Hypothalamus (tissue), 51 donors: ENCODE measurements at regions not wholly inside any gene's neighbourhood (a gene's known extent, or its start where the extent isn't known, plus 50 kb on each side); places are given as distances from the start of the nearest gene placed in this dataset.
"Not testable (repeated sequence)": the region's sequence is repeated elsewhere in the genome, so short reads cannot be mapped to it uniquely, and the experiment has no call there.

Source experiments
- DNase-seq, 51 donors: peaks; one replicate each; lab custom pipeline; 2025; lab: John Stamatoyannopoulos, UW

- DNase-seq, result not testable (repeated sequence)
Observed at GRCh38 chr3:94648270-94649180, 585.7 kb downstream of the NSUN3 start.

DNA sequence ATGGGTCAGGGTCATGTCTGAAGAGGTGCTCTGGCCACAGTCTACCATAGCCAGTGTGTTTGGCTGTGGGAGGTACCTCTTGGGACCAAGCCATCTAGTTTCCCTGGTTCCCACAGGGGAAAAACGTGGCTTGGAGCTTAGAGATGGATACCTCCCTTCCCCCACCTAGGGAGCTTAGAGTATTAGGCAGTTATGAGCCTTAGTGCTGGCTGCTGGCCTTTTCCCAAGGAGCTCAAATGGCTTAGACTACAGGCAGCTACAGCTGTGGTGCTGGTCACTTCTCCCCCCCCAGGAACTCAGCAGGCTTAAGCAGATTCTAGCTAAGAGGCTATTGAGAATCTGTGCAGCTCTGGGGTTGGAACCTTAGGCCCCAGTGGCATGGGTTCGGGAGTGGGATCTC is 591.2 kb downstream of the NSUN3 start:
- DNase-seq, result peak in 1 of 51 donors; percentile 3

- DNase-seq, result no peak
Observed at GRCh38 chr3:94665922-94666321, 603.1 kb downstream of the NSUN3 start.

DNA sequence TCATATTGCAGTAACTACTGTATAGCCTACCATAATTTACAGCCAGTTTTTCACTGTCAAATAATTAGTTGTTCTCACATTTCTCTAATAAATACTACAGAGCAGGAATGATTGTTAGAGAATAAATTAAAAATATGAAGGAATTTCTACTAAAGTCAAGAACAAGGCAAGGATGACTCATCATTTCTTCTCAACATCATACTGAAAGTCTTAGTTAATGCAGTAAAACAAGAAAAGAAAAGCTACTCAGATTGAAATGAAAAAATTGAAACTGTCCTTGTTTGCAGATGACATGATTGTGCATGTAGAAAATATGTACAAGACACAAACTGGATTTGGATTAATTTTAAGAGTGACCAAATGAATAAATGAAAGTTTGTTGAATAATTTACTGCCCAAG is 608.2 kb downstream of the NSUN3 start:
- DNase-seq, result no peak

- DNase-seq, result no peak
Observed at GRCh38 chr3:94673876-94674275, 611.0 kb downstream of the NSUN3 start.

- no peak for DNase-seq
Observed at GRCh38 chr3:94686208-94686607, 623.3 kb downstream of the NSUN3 start.

DNA sequence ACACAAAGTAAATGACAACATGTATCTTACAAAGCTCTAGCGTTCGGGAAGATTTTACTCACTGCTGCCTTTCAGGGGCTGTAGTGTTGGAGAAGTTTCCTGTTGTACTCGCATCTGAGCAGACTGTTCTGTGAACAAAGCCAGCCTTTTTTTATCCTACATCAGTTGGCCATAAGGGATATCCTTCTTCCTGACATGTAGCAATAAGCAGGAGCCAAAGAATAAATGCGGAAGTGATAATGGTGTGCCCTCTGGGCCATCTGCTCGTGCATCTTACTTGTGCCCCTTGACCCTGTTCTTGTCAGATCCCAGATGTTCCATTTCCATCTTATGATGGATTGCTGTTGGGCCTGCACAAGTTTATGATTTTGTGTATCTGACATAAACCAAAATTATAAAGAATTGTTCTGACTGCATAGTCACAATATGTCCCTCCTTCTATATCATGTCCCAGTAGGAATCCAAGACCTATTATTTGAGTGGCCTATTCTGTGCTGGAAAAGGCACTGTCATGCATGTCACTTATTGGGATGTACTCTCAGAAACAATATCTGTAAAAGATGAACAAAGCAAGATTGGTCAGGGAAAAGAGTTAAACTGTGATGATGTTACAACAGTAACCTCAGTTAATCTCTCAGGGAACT is 631.3 kb downstream of the NSUN3 start:
- no peak for DNase-seq

- no peak for DNase-seq
Observed at GRCh38 chr3:94694894-94695293, 632.0 kb downstream of the NSUN3 start.

DNA sequence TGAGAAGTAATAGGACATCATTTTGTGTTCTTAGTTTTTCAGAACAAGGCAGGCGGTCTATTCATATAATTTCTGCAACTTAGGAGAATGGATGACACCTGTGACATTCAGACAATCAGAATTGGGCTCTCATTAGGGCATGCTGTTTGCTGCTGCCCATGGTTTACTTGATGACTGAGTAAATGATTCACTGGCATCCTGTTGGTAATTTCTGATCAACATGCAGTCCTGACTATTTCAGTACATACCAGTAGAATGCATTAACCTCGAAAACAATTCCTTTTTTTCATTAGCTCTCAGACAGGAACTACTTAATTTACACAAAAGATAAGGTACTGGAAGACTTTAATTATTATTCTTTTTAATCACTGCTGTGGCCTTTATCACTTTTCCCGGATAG is 641.6 kb downstream of the NSUN3 start:
- DNase-seq, result no peak

GRCh38 chr3:94709249-94709902 is 646.5 kb downstream of the NSUN3 start:
- no peak for DNase-seq

GRCh38 chr3:94714194-94714593 is 651.3 kb downstream of the NSUN3 start:
- no peak for DNase-seq

DNA sequence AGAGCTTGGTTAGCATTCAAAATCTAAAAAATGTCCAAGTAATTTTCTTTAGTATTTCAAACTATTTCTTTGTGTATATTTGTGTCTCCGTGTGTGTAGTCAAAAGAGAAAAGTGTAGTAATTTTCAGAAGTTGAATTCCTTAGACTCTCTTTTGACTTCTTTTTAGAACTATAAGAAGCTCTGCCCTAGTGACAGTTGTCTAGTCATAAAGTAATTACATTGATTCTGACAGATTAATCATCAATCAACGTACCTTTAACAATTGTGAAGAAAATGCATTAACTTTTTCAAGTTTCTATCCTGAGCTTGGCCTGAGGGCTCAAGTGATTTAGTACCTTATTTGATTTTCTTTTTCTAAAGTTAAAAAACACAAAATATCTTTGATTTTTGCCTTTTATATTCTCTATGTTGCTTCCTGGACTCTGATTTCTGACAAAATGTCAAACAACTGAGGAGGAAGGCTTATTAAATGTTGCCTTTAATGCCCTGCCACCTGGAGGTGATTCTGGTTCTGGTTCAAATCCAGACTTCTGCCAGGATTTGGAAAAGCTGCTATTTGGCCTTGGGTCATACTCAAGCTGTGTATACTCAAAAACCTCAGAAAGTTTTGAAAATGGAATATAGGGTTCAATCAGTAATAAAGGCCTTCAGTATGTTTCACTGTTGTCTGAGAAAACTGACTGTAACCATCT is 653.6 kb downstream of the NSUN3 start:
- no peak for DNase-seq

- no peak for DNase-seq
Observed at GRCh38 chr3:94734206-94734605, 671.3 kb downstream of the NSUN3 start.

DNA sequence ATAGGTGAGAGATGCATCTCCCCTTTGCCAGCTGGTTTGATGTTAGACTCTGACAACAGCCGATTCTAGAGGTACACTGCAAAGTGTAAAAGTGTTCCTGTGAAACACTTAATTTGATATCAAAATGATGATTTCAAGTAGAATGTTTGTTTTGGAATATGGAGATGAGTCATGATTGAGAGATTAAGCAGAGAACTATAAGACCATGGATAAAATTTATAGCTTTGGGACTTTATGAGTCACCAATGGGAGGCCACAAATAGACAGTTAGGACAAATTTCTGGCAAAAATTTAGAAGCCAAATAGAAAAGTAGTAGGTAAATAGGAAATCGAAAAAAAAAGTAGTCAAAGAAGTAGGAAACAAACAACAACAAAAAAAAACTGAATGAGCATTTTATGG is 672.5 kb downstream of the NSUN3 start:
- DNase-seq, result no peak

DNA sequence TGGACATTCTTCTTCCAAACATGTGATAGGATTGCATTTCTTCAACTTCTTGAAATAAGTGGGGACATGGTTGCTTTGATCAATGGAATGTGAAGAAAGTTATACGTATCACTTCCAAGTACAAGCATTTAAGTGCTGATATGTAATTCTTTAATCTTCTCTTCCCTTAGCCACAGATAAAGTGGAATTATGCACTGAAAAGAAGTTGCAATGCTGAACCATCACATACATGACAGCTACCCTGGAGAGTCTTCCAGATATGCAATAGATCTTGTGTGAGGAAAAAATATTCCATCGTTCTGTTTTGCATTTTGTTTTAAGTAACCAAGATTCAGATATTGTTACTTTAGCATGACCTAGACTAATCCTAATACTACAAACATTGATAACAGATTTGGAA is 674.3 kb downstream of the NSUN3 start:
- DNase-seq, result no peak

DNA sequence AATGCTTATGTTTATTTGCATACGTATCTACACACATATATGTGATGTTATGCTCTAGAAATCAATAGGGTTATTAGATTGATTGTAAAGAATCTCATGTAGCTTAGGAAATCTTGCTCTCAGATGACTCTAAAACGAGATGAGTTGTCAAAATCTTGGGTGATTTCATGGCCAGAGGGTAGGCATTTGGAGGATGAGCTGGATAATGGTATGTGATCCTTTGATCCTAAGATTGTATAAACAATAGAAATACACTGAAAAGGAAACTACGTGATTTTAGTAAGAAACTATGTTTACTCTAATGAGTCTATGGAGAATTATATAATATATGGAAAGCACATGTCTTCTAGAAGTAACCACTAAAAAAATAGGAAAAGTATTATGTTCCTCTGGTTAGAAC is 676.6 kb downstream of the NSUN3 start:
- DNase-seq, result no peak

DNA sequence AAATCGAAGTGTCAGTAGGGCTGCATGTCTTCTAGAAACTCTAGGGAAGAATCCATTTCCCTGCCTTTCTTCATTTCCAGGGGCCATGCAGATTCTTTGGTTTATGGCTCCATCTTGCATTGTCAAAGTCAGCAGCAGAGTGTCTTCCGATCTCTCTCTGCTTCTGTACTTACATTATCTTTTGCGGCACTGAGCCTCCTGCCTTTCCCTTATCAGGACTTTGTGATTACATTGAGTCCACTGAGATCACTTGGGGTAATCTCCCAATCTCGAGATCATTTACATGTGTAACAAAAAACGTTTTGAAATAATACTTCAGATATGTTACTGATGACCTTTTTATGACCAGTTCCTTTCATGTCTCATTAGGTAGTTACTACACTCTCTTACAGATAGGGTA is 695.9 kb downstream of the NSUN3 start:
- no peak for DNase-seq

DNA sequence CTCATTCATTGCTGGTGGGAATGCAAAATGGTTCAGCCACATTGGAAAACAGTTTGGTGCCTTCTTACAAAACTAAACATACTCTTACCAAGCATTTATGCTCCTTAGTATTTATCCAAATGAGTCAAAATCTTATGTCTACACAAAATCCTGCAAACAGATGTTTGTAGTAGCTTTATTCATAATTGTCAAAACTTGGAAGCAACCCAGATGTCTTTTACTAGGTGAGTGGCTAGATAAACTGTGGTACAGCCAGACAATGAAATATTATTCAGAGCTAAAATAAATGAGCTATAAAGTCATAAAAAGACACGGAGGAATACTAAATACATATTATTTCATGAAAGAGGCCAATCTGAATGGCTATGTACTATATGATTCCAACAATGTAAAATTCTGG is 709.5 kb downstream of the NSUN3 start:
- no peak for DNase-seq

DNA sequence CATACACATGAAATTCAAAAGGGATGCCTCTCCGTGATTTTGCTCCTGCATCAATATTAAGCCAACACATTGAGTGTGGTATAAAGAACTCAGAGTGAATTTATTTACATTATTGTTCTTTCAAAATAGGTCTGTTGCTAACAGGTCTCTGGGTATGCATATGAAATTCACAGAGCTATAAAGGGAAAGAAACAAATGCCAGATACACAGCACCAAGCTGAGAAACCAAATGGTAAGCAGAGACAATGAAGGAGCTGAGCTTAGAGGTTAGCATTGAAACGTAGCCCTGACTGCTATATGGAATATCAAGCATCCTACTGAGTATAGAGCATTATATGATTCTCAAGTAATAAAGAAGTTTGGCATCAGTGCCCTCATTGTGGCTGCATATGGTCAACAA is 712.9 kb downstream of the NSUN3 start:
- no peak for DNase-seq

GRCh38 chr3:94776401-94776915 is 713.6 kb downstream of the NSUN3 start:
- no peak for DNase-seq

DNA sequence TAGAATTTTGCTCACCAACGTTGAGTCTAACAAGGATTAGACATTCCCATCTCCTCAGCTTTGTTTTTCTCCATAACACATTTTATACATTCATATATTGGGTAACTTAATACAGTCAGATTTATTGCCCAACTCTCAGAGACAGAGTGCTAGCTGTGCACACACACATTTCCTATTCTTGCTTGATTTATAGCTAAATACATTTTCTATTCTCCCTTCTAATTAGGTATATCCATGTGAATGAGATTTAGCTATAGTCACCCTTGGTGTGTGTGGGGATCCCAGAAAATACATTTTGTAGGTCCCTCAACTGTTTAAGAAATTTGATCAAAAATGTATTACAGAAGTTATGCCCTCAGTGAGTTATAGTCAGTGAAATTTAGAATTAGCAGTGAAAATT is 715.4 kb downstream of the NSUN3 start:
- DNase-seq, result no peak
